ENCODE measurements at regions not wholly inside any gene's neighbourhood (a gene's known extent, or its start where the extent isn't known, plus 50 kb on each side); places are given as distances from the start of the nearest gene placed in this dataset.

DNA sequence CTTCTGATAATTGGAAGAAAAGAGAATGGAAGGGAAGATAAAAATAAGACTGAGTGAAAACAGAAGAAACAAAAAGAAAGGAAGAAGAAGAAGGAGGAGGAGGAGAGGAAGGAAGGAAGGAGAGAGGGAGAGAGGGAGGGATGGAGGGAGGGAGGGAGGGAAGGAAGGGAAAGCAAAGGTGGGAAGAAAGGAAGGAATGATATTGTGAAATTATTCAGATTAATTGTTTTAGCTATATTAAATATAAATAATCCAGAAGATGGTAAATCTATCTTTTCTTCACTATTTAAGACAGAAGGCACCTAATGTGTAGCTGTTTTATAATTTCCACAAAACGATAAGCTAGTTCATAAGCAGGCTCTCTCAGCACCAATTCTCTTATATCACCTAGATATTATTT lies 191.3 kb upstream of the LRRC7 start:
- no peak overlapping the region for H3K27ac ChIP-seq (ENCODE audit: low read depth in 1 of 2, low read length in 2 of 2)
- DNase-seq (ENCODE audit: low spot score): no peak
- H3K9me3 ChIP-seq (ENCODE audit: control insufficient read depth in 4 of 4, low read length in 3 of 4): no peaks in the 10 kb centered on the region
- H3K4me1 ChIP-seq (ENCODE audit: control insufficient read depth in 4 of 4, insufficient read depth in 4 of 4, low read length in 3 of 4): no peaks in the 10 kb centered on the region
- no peak overlapping the region for H3K4me3 ChIP-seq (ENCODE audit: low read depth in 1 of 3, low read length in 3 of 3)
- no peak overlapping the region for H3K9ac ChIP-seq (ENCODE audit: low read depth in 1 of 2, low read length in 2 of 2)
- H3K27me3 ChIP-seq (ENCODE audit: control insufficient read depth in 4 of 4, insufficient read depth in 4 of 4, low read length in 3 of 4): no peaks in the 10 kb centered on the region
- WGBS: 81% methylated on average over 1 of the region's 1 CpG
- H3K36me3 ChIP-seq (ENCODE audit: control insufficient read depth in 4 of 4, insufficient read depth in 3 of 4, low read depth in 1 of 4, low read length in 3 of 4): no peaks in the 10 kb centered on the region
- TF ChIP-seq, protein P1, sequence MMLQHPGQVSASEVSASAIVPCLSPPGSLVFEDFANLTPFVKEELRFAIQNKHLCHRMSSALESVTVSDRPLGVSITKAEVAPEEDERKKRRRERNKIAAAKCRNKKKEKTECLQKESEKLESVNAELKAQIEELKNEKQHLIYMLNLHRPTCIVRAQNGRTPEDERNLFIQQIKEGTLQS (IDR thresholded peaks at IDR 0.05): no peak
- TF ChIP-seq NR2F2 (IDR thresholded peaks at IDR 0.05) (no peak), FOXA1 (IDR thresholded peaks at IDR 0.05) (no peak), SP1 (IDR thresholded peaks at IDR 0.05) (no peak), RXRA (IDR thresholded peaks at IDR 0.05) (no peak), HNF4A (conservative IDR thresholded peaks at IDR 0.05) (no peak), GABPA (IDR thresholded peaks at IDR 0.05 in 1 of 2, conservative IDR thresholded peaks at IDR 0.05 in 1 of 2) (no peak), TAF1 (conservative IDR thresholded peaks at IDR 0.05) (no peak), RAD21 (IDR thresholded peaks at IDR 0.05) (no peak)
- TF ChIP-seq, protein P2, sequence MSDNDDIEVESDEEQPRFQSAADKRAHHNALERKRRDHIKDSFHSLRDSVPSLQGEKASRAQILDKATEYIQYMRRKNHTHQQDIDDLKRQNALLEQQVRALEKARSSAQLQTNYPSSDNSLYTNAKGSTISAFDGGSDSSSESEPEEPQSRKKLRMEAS (IDR thresholded peaks at IDR 0.05): no peak

DNA sequence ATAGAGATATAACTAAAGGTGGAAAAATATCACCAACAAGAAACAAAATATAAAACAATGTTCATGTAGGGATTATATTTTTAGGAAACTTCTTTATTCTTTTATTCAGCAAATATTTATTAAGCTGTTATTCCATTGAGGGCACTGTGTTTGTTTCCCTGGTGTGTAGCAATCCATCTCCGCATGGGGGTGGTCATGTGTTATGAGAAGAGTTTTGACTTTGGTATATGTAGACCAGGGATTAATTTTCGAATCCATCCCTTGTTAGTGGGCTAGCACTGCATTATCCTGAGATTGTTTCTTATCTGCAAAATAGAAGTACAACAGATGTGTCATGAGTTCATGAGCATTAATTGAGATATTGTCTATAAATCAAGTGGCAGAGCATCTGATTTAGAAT lies 190.2 kb upstream of the LRRC7 start:
- Histone ChIP-seq H3K9me3 (ENCODE audit: control insufficient read depth in 4 of 4, low read length in 3 of 4) (no peaks in the 10 kb centered on the region), H3K27ac (ENCODE audit: low read depth in 1 of 2, low read length in 2 of 2) (no peak overlapping the region), H3K4me1 (ENCODE audit: control insufficient read depth in 4 of 4, insufficient read depth in 4 of 4, low read length in 3 of 4) (no peaks in the 10 kb centered on the region), H3K27me3 (ENCODE audit: control insufficient read depth in 4 of 4, insufficient read depth in 4 of 4, low read length in 3 of 4) (no peaks in the 10 kb centered on the region), H3K9ac (ENCODE audit: low read depth in 1 of 2, low read length in 2 of 2) (no peak overlapping the region), H3K4me3 (ENCODE audit: low read depth in 1 of 3, low read length in 3 of 3) (no peak overlapping the region), H3K36me3 (ENCODE audit: control insufficient read depth in 4 of 4, insufficient read depth in 3 of 4, low read depth in 1 of 4, low read length in 3 of 4) (no peaks in the 10 kb centered on the region)
- TF ChIP-seq, protein P3, sequence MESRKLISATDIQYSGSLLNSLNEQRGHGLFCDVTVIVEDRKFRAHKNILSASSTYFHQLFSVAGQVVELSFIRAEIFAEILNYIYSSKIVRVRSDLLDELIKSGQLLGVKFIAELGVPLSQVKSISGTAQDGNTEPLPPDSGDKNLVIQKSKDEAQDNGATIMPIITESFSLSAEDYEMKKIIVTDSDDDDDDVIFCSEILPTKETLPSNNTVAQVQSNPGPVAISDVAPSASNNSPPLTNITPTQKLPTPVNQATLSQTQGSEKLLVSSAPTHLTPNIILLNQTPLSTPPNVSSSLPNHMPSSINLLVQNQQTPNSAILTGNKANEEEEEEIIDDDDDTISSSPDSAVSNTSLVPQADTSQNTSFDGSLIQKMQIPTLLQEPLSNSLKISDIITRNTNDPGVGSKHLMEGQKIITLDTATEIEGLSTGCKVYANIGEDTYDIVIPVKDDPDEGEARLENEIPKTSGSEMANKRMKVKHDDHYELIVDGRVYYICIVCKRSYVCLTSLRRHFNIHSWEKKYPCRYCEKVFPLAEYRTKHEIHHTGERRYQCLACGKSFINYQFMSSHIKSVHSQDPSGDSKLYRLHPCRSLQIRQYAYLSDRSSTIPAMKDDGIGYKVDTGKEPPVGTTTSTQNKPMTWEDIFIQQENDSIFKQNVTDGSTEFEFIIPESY (IDR thresholded peaks at IDR 0.05): no peak
- 64% methylated on average over 2 of the region's 2 CpGs for WGBS
- DNase-seq (ENCODE audit: low spot score): no peak

DNA sequence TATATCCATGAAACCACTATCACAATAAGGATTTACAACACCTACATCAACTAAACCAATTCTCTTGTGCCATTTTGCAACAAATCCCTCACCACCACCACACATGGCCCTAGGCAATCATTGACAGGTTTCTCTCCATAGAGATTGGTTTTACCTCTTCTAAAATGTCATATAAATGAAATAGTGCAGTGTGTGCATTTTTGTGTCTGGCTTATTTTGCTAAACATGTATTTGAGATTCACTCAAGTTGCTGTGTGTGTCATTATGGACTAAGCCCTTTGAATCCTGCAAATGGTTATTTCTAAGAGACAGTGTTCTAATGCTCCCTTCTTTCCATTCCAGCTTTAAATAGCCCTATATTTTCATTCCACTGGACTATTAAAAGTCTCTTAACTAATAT lies 179.7 kb upstream of the LRRC7 start:
- Histone ChIP-seq H3K9ac (ENCODE audit: low read depth in 1 of 2, low read length in 2 of 2) (no peak overlapping the region), H3K4me1 (ENCODE audit: control insufficient read depth in 4 of 4, insufficient read depth in 4 of 4, low read length in 3 of 4) (no peaks in the 10 kb centered on the region), H3K27ac (ENCODE audit: low read depth in 1 of 2, low read length in 2 of 2) (no peak overlapping the region), H3K36me3 (ENCODE audit: control insufficient read depth in 4 of 4, insufficient read depth in 3 of 4, low read depth in 1 of 4, low read length in 3 of 4) (no peaks in the 10 kb centered on the region), H3K4me3 (ENCODE audit: low read depth in 1 of 3, low read length in 3 of 3) (no peak overlapping the region), H3K27me3 (ENCODE audit: control insufficient read depth in 4 of 4, insufficient read depth in 4 of 4, low read length in 3 of 4) (no peaks in the 10 kb centered on the region), H3K9me3 (ENCODE audit: control insufficient read depth in 4 of 4, low read length in 3 of 4) (no peaks in the 10 kb centered on the region)
- DNase-seq (ENCODE audit: low spot score): no peak
- TF ChIP-seq NR2F2 (IDR thresholded peaks at IDR 0.05) (no peak), FOXA1 (IDR thresholded peaks at IDR 0.05) (no peak), TAF1 (conservative IDR thresholded peaks at IDR 0.05) (no peak), RXRA (IDR thresholded peaks at IDR 0.05) (no peak), GABPA (IDR thresholded peaks at IDR 0.05 in 1 of 2, conservative IDR thresholded peaks at IDR 0.05 in 1 of 2) (no peak), HNF4G (IDR thresholded peaks at IDR 0.05) (no peak), JUND (IDR thresholded peaks at IDR 0.05) (no peak), HNF4A (conservative IDR thresholded peaks at IDR 0.05) (no peak), YY1 (IDR thresholded peaks at IDR 0.05) (no peak), EGR1 (IDR thresholded peaks at IDR 0.05; ENCODE audit: low read depth in 2 of 2) (no peak), FOXA2 (IDR thresholded peaks at IDR 0.05) (no peak)
- TF ChIP-seq, protein P1 (IDR thresholded peaks at IDR 0.05): no peak
- TF ChIP-seq, protein P4, sequence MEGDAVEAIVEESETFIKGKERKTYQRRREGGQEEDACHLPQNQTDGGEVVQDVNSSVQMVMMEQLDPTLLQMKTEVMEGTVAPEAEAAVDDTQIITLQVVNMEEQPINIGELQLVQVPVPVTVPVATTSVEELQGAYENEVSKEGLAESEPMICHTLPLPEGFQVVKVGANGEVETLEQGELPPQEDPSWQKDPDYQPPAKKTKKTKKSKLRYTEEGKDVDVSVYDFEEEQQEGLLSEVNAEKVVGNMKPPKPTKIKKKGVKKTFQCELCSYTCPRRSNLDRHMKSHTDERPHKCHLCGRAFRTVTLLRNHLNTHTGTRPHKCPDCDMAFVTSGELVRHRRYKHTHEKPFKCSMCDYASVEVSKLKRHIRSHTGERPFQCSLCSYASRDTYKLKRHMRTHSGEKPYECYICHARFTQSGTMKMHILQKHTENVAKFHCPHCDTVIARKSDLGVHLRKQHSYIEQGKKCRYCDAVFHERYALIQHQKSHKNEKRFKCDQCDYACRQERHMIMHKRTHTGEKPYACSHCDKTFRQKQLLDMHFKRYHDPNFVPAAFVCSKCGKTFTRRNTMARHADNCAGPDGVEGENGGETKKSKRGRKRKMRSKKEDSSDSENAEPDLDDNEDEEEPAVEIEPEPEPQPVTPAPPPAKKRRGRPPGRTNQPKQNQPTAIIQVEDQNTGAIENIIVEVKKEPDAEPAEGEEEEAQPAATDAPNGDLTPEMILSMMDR (IDR thresholded peaks at IDR 0.05; ENCODE audit: low read depth, low read length, missing input control): no peak
- TF ChIP-seq, protein P2 (IDR thresholded peaks at IDR 0.05): no peak
- TF ChIP-seq, protein P3 (IDR thresholded peaks at IDR 0.05): no peak
- TF ChIP-seq, protein P5, sequence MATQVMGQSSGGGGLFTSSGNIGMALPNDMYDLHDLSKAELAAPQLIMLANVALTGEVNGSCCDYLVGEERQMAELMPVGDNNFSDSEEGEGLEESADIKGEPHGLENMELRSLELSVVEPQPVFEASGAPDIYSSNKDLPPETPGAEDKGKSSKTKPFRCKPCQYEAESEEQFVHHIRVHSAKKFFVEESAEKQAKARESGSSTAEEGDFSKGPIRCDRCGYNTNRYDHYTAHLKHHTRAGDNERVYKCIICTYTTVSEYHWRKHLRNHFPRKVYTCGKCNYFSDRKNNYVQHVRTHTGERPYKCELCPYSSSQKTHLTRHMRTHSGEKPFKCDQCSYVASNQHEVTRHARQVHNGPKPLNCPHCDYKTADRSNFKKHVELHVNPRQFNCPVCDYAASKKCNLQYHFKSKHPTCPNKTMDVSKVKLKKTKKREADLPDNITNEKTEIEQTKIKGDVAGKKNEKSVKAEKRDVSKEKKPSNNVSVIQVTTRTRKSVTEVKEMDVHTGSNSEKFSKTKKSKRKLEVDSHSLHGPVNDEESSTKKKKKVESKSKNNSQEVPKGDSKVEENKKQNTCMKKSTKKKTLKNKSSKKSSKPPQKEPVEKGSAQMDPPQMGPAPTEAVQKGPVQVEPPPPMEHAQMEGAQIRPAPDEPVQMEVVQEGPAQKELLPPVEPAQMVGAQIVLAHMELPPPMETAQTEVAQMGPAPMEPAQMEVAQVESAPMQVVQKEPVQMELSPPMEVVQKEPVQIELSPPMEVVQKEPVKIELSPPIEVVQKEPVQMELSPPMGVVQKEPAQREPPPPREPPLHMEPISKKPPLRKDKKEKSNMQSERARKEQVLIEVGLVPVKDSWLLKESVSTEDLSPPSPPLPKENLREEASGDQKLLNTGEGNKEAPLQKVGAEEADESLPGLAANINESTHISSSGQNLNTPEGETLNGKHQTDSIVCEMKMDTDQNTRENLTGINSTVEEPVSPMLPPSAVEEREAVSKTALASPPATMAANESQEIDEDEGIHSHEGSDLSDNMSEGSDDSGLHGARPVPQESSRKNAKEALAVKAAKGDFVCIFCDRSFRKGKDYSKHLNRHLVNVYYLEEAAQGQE (IDR thresholded peaks at IDR 0.05): no peak
